NOMO-1 (cell line): ENCODE measurements at regions not wholly inside any gene's neighbourhood (a gene's known extent, or its start where the extent isn't known, plus 50 kb on each side); places are given as distances from the start of the nearest gene placed in this dataset.

ENCODE experiments used
- DNase-seq, 2 experiments: peaks; one replicate each; lab custom pipeline; 2025; ENCODE audit not compliant: unreplicated experiment in 2 of 2; lab: John Stamatoyannopoulos, UW

DNA sequence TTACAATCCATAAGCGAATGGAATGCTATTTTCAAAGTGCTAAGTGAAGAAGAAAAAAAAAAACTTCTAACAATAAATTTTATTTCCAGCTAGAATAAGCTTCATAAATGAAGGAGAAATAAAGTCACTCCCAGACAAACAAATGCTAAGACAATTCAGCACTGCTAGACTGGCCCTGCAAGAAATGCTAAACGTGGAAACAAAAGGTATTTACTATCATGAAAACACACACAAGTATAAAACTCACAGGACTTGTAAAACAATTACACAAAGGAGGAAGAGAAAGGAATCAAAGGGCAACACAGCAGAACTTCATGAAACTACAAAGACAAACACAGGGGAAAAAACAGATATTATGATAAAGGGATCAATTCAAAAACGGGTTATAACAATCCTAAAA, 85.8 kb upstream of the NELL2 start:
- no peak for DNase-seq

DNA sequence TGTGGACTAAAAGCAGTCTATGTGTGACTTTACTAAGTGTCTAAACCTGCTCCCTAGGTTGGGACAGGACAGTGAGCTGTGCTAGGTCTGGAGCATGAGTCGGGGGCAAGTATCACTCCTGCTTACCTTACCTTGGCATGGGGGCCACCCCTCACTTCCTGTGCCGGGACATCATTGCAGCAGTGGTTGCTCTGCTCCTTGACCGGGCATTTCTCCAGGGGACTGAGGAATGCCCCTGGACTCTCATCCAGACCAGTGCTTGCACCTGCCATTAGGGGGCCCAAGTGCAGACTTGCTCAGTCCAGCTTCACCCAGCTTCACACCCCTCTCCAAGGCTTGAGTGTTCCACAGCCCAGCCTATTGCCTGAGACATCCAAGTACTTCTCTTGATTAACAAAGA, 84.7 kb upstream of the NELL2 start:
- DNase-seq = no peak

DNA sequence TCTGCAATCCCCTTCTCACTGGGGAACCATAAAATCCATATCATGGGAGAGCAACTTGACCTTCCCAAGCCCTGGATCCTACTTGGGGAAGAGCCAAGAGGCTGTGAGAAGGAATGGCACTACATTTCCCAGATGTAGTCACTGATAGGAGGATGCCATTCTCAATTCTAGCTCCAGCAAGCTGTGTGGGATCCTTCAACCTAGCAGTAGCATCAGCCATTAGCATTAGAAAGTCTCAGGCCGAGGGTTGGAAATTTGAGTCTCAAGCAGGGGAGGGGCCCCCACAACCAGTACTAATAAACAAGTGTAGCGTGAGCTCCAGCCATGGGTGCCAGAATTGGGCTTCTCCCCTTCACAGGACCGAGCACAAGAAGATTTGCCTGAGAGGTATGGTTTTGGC, 84.3 kb upstream of the NELL2 start:
- DNase-seq = no peak

DNA sequence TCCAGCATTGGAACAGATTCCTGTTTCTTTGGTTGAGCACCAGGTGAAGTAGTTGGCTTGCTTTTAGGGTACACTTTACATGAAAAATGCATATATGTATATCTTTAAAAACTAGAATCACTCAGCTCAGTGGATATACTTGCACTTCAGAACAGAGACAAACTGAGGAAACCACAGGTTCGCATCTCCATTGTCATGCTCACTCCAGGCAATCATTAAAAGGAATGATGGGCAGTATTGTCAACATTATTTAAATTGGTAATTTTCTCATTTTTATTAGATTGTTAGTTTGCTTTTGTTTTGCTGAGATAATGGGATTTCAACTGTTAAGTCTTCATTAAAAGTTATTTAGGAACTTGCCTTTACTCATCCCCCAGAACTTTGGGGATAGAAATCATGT, 71.0 kb upstream of the NELL2 start:
- no peak for DNase-seq

DNA sequence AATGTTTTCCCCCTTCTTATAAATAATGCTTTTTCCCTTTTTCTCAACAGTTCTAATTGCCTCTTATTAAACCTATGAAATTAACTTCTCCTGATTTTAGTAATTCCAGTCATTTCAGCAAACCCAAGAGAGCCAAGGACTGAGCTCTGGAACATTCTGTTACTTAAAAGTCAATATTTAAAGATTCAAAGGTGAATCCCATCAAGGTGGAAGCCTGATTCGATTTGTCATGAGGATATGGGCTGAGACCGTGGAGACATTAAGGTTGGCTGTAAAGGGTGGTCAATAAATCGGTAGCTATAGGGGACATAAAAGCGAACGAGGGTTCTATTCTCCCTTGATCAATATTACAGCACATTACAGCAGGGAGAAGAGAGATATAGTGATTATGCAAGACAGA, 66.6 kb upstream of the NELL2 start:
- no peak for DNase-seq

DNA sequence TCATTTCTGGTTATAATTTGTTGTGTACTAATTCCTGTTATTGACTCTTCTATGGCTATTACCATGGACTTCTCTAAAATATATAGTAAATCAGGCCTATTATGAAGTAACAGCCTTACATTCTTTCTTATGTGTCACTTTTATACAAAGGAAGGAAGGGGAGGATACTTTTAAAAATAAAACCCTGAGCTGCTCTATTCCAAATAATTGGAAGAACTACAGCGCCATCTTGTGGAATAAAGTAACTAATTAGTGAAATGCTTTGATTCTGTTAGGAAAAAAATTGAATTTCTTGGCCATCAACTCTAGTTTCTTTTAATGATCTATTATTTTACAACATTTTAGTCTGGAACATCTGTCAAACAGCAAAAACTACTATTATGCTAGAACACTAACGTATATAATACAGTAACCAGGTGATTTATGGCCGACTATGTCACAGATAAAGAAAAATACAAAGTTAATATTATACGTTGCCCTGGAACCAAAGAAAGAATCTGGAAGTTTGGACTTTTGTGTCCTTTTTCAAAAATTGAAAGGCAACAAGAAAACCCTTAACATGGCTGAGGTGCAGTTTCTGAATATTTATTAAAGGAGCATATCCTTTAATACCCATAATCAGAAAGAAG, 55.0 kb upstream of the NELL2 start:
- peak in 1 of 2 experiments; percentile 77 for DNase-seq

- no peak for DNase-seq
Measured at GRCh38 chr12:44929236-44929885, 53.2 kb upstream of the NELL2 start.
